HG02884 (cell line): ENCODE measurements at regions not wholly inside any gene's neighbourhood (a gene's known extent, or its start where the extent isn't known, plus 50 kb on each side); places are given as distances from the start of the nearest gene placed in this dataset.
"Not testable (repeated sequence)": the region's sequence is repeated elsewhere in the genome, so short reads cannot be mapped to it uniquely, and the experiment has no call there.

ENCODE experiments used
- ATAC-seq: cut with Tn5 transposase; IDR thresholded peaks from one replicate; pipeline ENCODE4 v1.9.1; 2021; ENCODE audit warnings: mild to moderate bottlenecking, moderate library complexity; ENCODE audit not compliant: unreplicated experiment

DNA sequence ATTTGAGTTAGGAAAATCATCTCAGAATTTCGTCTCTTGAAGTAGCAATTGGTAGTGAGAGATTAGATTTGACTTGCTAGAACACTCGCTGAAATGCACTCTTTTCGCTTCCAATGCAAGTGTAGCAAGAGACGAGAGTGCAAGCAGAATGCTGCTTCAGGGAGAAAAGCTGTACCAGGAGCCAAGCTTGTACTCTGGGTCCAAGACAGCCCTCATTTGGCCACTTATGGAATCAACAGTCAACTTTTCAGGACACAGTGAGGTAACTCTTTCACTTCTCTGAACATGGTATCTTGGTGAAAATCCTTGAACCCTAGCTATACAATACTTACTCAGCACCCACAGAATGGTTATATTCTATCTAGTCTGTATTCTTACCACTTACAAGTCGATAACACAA lies 107.6 kb upstream of the TERB2 start:
- not testable (repeated sequence) for ATAC-seq

DNA sequence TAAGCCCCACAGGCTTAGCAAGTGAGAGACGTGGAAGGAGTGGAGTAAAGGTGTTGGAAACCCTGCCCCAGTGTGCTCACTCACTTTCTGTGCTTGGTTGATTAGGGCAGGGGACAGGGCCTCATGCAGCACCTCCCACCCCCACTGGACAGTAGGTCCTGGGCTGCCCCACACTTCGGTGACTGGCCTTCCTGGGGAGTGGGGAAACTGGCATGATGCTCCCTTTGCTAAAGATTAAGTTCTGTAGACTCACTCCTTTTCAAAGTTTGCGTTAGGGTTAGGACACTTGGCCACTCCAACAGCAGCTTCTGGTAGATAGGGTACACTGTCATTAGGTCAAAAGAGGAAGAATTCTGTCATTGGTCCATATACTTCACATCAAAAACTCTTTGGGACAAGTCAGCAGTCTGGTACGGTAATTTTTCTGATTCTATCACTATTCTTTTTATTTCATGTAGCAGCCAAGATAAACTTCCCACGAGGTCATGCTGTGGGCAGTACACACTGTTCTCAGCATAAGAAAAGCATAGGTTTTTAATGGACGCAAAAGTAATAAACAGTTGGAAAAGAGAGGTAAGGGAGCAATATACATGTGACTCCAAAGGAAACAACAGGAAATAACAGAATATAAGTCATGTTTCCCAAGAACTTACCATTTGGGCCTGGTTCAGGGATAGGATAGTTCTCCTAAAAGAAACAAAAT lies 106.6 kb upstream of the TERB2 start:
- ATAC-seq = not testable (repeated sequence)

DNA sequence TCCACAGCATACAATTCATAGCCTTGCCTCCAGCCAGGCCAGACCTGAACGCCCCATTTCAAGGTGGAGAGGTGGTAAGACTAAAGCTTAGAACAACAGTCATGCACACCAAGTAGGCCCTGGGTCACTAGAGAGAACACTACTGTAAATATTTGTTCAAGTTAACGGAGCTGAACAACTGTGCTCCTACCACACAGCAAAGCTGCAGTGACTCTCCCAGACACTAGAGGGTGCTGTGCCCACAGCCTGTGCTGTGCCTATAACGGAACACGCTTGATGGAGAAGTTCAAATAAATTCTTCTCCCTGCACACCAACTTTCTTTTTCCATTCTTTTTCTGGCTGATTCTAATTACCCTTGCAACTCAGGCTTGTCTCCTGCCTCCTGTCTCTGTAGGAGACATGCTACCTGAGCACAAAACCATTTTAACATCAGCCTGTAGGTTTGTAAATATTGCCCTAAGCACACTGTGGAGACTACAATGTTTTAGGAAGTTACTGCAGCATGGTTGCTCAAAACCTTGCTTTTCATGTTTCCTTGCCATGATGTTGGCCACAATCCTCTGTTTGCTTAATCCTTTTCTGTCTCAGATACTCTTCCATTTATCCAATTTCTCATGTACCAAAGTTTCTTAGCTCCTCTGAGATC lies 103.1 kb upstream of the TERB2 start:
- ATAC-seq = not testable (repeated sequence)

DNA sequence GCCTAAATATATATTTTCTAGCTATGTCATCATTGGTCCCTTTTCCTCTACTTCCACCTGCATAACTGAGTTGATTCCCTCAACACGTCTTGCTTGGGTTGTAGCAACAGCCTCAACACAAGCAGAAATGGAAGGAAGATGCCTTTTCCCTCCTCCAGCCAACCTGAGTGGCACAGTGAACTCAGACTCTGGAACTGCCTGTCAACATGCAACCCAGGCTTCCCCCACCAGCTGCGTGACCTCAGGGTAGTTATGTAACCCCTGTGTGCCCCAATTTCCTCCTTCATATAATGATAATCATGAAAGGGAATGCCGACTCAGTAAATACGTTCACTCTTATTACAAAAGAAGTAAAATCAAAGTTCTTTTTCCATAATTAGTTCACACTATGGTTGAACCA lies 101.8 kb upstream of the TERB2 start:
- not testable (repeated sequence) for ATAC-seq

DNA sequence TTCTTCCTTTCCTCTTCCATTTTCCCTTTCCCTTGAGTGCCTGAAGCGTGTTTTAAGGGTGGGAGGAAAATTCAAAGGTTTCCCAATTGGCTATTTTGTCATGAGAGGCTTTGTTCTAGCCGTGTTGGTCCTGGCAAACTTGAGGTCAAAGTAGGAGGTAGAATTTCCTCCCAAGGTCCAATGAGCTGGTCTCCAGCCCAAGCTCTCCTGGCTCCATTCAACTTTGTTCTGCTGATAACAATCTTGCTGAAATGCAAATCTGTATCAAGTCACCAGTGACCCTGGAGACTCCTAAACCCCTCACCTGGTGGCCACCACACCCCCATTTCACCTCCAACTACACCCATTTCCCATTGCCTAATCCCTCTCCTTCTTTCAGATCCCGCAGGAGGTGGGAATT lies 100.2 kb upstream of the TERB2 start:
- not testable (repeated sequence) for ATAC-seq

DNA sequence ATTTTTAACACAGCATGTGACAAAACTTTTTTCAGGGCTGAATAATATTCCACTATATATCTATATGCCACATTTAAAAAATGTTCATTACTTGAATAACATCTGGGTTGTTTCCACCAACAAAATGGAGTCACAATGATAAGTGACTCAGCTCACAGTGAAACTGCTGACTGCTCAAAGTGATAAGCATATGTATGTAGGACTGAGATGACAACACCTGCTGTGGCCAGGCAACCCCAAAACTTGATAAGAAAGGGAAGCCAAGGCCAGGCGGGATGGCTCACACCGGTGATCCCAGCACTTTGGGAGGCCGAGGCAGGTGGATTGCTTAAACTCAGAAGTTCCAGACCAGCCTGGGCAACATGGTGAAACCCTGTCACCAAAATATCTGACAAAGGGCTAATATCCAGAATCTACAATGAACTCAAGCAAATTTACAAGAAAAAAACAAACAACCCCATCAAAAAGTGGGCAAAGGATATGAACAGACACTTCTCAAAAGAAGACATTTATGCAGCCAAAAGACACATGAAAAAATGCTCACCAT lies 99.2 kb upstream of the TERB2 start:
- not testable (repeated sequence) for ATAC-seq

DNA sequence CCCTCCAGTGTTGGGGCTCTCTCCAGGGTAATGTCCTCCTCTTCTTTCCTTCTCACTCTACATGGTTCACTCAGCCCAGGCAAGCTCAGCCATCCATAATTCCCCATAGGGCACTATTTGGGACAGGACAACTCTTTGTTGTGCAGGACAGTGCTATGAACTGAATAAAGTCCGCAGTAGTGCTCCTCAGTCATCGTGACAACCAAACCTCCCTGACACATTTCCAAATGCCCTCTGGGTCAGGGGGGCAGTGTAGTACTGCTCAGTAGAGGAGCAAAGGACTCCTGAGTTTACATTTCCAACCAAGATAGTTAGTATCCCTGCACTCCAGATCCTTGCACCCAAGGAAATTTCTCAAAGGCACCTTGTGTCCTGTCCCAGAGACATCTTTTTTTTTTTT lies 97.4 kb upstream of the TERB2 start:
- not testable (repeated sequence) for ATAC-seq

DNA sequence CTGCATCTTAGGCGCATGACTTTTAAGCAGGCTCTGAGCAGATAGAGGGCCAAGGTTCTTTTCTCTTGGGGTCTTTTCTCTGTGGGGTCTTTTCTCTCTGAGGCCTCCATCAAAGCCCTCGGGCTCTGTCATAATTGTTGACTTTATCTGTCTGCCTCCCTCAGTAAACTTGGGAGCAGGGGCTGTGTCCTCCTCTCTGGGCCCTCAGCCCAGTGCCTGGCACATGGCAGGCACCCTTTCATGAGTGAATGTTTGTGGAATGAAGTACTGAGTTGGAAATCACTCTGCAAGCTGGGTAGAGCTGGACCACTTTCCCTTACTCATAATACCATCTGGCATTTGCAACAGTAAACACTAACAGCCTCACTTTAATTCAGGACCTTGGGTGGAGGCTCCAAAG lies 96.3 kb upstream of the TERB2 start:
- not testable (repeated sequence) for ATAC-seq

DNA sequence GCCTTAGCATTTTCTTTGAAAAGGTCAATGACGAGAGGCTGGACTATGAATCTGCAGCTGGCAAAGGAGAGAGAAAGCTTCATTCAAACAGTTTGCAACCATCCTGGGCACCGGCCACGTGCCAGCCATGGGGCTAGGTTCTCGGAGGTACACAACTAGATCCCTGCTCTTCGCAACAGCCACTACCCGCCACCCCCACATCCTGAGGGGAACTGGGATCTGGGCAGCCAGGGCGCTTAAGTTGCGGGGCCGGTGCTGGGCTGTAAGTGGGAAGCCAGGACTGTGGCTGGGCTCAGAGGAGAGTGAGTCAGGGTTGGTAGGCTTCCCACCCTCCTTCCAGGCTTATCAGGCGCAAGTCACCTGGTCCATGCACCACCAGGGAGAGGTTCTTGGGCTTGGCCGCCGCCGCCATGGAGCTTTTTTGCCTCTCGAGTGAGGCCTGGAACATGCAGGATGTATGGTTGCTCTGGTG lies 95.0 kb upstream of the TERB2 start:
- no peak for ATAC-seq

DNA sequence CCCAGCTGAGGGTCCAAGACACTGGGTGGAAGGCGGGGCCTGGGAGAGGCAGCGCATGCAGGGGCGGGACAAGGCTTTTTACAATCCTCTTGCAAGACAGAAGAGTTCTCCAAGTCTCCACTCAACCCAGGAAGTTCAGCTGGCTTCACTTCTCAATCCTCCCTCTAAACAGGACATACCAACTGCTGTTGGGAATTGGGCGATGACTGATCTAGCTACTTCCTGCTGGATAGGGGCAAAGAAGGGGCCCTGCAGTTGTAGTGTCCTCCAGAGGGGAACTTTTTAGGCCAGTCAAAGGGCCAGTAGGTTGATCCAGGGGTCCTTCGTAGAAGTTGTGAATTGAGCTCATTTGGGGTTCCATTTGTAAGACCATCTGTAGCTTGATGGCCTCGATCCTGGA lies 94.6 kb upstream of the TERB2 start:
- ATAC-seq = no peak

DNA sequence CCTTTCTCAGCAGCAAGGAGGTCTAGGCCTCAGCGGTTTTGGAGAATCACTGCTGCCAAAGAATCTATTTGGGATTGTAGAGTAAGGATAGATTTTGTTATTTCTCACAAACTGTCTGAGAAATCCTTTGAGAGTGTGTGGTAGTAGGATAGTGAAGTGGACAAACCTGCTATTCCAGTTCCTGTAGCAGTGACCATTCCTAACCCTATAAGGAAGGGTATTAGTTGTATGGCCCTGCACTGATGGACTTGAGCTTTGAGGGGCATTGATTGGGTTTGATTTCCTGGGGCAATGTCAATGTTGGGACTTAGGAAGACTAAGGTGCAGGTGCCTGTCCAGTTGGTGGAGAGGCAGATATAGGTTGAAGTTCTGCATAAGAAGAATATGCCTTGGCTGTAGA lies 93.6 kb upstream of the TERB2 start:
- not testable (repeated sequence) for ATAC-seq

DNA sequence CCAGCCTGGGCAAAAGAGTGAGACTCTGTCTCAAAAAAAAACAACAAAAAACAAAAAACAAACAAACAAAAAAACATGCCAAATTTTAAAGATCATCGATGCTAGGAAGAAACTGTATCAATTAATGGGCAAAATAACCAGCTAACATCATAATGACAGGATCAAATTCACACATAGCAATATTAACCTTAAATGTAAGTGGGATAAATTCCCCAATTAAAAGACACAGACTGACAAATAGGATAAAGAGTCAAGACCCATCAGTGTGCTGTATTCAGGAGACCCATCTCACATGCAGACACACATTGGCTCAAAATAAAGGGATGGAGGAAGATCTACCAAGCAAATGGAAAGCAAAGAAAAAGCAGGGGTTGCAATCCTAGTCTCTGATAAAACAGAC lies 88.4 kb upstream of the TERB2 start:
- not testable (repeated sequence) for ATAC-seq

DNA sequence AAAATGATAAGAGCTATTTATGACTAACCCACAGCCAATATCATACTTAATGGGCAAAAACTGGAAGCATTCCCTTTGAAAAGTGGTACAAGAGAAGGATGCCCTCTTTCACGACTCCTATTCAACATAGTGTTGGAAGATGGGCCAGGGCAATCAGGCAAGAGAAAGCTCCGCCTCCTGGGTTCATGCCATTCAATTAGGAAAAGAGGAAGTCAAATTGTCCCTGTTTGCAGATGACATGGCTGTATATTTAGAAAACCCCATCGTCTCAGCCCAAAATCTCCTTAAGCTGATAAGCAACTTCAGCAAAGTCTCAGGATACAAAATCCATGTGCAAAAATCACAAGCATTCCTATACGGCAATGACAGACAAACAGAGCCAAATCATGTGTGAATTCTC lies 86.4 kb upstream of the TERB2 start:
- not testable (repeated sequence) for ATAC-seq

DNA sequence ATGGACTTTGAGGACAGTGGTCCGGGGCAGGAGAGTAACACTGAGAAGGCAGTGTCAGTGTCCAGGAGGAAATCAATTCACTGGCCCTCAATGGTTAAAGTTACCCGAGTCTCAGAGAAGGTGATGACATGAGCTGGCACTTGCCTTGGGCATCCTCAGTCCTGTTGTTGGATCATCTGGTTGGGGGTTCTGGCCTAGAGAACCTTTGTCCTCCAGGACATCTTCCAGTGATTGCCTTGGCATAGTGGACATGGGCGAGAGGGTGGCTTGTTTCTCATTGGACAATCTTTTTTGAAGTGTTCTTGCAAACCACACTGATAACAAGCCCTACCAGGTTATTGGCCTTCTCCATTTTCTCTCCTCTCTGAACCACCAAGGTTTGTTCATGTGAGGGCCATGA lies 83.4 kb upstream of the TERB2 start:
- no peak for ATAC-seq

DNA sequence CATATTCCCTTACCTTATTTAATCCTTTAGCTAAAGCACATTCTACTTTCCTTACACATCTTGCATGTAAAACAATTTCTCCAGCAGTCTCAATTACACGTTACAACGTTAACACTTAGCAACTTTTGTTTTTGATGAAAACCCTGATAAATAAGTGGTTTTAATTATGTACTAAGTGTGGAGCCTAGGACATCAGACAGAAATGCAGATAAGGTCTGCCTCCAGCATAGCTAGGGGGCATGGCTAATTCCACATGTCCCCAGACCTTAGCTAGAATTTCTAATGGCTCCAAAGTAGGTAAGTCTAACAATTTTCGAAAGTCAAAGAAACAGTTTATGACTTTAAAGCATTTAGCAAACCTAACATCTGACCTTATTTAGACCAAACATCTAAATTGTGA lies 77.4 kb upstream of the TERB2 start:
- no peak for ATAC-seq

DNA sequence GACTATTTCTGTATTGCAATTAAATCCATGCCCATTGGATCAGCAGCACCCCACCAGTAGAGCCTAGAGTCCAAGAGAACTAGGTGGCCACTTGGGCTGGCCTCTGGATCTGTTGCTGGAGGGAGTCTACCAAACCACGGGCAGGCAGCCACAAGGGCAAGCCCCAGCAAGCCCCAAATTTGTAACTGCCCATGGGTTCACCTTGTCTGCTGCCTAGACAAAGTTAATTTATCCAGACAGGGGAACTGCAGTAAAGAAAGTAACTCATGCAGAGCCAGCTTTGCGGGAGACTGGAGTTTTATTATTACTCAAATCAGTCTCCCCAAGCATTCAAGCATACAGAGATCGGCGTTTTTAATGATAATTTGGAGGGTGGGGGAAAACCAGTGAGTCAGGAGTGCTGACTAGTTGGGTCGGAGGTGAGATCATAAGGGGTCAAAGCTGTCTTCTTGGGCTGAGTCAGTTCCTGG lies 74.0 kb upstream of the TERB2 start:
- ATAC-seq = peak; percentile 71

DNA sequence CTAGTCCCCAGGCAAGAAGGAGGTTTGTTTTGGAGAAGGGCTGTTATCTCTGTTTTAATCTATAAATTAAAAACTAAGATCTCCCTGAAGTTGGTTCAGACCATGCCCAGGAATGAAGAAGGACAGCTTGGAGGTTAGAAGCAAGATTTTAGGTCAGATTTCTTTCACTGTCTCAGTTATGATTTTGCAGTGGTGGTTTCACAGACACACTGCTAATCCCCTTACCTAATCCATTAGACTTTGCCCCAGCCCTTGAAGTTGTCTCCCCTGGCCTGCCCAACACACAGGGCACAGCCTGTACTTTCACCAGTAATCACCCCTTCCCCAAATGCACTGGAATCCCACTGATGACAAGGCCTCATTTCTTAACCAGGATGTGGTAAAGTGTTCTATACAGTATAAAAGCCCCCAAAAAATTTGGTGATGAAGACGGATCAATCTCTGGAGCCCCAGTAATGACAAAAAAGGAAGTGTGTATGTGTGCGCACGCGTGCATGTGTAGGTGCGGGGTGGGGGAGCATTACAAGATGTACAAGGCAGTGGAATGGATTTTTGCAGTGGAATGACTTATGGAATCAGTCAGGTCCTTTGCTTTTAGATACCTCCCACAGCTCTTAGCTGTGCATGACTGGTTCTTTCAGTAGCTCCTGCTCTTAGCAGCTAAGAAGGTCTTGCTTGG lies 73.1 kb upstream of the TERB2 start:
- no peak for ATAC-seq

DNA sequence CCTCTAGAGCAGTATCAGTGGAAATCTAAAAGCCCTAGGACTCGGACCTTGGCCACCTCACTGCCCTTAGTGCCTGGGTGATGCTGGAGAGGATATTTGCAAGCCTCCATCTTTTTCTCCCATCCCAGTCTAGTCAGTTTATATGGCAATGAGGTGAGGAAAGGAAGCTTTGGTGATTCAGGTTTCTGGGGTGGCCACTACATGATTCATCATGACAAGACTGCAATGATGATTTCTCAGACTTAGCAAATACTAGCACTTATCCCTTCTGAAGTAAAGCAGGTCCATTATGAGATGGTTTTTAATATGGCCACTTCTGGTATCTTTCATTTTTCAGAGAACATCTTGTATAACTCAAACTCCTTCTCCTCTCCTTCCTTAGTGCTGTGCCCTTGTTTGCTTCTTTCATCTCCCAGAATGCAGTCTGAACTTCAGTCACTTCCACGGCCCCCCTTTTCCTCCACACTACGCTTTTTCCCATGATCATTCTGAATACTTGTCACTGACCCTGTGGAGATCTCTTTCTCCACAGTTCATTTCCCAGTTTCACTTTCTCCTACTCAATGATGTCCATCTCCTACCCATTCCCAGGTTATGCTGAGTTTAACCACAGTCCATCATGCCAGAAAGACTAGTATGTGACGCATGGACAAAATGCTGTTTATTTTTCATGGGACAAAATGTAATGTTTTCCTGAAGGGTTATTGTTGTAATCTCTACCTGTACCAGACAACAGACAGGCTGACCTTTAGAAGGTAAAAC lies 57.4 kb upstream of the TERB2 start:
- not testable (repeated sequence) for ATAC-seq

DNA sequence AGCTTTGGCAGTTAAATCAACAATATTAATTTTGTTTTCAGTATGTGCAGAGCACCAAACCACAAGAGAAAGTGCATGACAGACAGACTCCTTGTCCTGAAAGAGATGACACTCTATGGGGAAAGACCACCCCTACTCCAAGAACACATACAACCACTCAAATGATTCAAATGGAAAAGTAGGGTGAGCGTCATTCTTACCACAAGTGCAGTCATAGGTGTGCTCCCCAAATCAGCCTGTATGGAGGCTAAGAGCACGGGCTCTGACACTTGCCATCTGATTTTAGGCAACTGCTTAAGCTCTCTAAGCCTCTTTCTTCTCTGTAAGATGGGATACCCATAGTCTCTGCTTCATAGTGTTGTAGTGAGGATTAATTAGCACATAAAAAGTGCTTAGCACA lies 56.7 kb upstream of the TERB2 start:
- not testable (repeated sequence) for ATAC-seq

DNA sequence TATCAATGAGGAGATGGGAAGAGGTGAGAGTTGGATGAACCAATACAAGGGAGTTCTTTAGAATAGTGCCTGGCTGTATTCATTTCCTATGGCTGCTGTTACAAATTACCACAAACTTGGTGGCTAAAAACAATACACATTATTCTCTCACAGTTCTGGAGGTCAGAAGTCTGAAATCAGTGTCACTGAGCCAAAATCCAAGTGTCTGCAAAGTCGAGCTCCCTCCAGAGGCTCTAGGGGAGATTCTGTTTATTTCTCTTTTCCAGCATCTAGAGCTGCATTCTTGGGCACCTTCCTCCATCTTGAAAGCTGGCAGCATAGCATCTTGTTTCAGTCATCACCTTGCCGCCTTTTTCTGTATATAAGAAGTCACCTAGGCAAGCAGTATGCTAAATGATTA lies 55.7 kb upstream of the TERB2 start:
- not testable (repeated sequence) for ATAC-seq

DNA sequence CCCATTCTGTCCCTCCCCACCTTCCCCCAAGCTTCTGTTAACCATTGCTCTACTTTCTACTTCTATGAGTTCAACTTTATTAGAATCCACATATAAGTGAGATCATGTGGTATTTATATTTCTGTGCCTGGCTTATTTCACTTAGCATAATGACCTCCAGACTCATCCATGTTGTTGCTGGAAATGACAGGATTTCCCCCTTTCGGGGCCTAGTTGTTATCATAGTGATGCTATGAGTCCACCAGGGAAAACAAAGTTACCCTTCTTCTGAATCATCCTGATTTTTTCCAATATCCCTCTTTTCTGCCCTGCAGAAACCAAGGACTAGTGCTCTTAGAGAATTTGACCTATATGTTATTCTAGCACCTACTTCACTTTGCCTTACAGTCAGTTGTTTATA lies 53.2 kb upstream of the TERB2 start:
- ATAC-seq = not testable (repeated sequence)
